ENCODE measurements at regions not wholly inside any gene's neighbourhood (a gene's known extent, or its start where the extent isn't known, plus 50 kb on each side); places are given as distances from the start of the nearest gene placed in this dataset.
"Not testable (repeated sequence)": the region's sequence is repeated elsewhere in the genome, so short reads cannot be mapped to it uniquely, and the experiment has no call there.

DNA sequence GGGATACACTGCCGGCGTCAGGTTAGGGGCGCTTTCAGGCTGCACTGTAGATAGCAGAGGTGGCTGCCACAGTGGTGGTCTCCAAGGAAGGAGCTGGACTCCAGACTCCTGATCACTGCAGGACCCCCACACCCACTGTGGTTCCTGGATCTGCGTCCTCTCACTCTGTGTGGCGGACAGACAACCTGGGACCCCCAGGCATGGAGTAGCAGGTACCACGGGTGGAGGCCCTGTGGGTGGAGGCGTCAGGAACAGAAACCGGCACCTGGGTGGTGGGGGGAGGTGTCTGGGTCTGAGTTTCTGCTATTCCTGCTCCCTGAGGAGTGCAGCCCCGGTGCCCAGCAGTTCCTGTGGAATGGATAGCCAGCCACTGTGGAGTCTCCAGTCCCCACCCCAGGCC lies 75.1 kb upstream of the PCAT7 start:
- in situ Hi-C loops (cut with MboI) = no loop called here
- H3K9me2 ChIP-seq (ENCODE audit: insufficient read depth) = no peaks in the 10 kb centered on the region
- no peak for DNase-seq
- no peak overlapping the region for H3K9ac ChIP-seq
- H3F3A ChIP-seq (ENCODE audit: insufficient read depth) = no peaks in the 10 kb centered on the region
- H3K36me3 ChIP-seq (ENCODE audit: low read depth) = no peaks in the 10 kb centered on the region
- H3K9me3 ChIP-seq (ENCODE audit: low read depth) = no peaks in the 10 kb centered on the region
- H4K20me1 ChIP-seq (ENCODE audit: insufficient read depth) = no peaks in the 10 kb centered on the region
- H3K4me3 ChIP-seq = no peak overlapping the region
- no peaks in the 10 kb centered on the region for H3K4me1 ChIP-seq (ENCODE audit: insufficient read depth)
- no peak overlapping the region for H2AFZ ChIP-seq
- TF ChIP-seq EZH2 (IDR thresholded peaks at IDR 0.05; ENCODE audit: insufficient read depth, poor library complexity, severe bottlenecking) (no peak), EZH2phosphoT487 (IDR thresholded peaks at IDR 0.05; ENCODE audit: insufficient read depth, low read depth) (no peak)
- WGBS, 2 experiments (ENCODE audit: low coverage in 1 of 2, low lambda C conversion rate in 2 of 2, missing lambda C conversion rate in 2 of 2) = 59 to 68% methylated on average over 9 of the region's 9 CpGs
- no peak overlapping the region for H3K4me2 ChIP-seq (ENCODE audit: unreplicated experiment)
- no peak overlapping the region for H3K27ac ChIP-seq
- H3K79me2 ChIP-seq (ENCODE audit: insufficient read depth) = no peaks in the 10 kb centered on the region
- H3K27me3 ChIP-seq (replicated peaks; ENCODE audit: insufficient read depth) = peaks cover 3% of the 10 kb centered on the region; the same call in 1 of the 2 replicates

DNA sequence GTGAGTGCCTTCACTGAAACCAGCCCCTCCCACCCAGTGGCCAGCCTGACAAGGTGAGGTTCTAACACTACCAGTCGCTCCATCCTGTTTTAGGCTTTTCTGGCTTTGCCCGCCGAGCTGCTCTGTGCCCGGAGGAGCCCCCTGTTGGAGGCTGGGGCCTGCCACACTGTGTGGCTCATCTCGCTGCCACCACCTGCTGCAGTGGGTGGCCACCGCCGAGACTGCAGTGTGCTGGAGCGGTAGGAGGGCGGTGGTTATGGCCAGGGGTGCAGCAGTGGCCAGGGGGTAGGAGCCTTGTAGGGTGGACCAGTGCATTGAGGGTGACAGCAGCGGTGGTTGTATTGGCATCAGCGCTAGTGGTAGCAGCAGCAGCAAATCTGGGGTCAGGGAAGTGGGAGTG lies 74.7 kb upstream of the PCAT7 start:
- no peaks in the 10 kb centered on the region for H3K9me2 ChIP-seq (ENCODE audit: insufficient read depth)
- in situ Hi-C loops (cut with MboI) = no loop called here
- no peaks in the 10 kb centered on the region for H3K4me1 ChIP-seq (ENCODE audit: insufficient read depth)
- H3K4me3 ChIP-seq = no peak overlapping the region
- H3K36me3 ChIP-seq (ENCODE audit: low read depth) = no peaks in the 10 kb centered on the region
- H3K27me3 ChIP-seq (replicated peaks; ENCODE audit: insufficient read depth) = peaks cover 3% of the 10 kb centered on the region; the same call in 1 of the 2 replicates
- TF ChIP-seq EZH2phosphoT487 (IDR thresholded peaks at IDR 0.05; ENCODE audit: insufficient read depth, low read depth) (no peak), EZH2 (IDR thresholded peaks at IDR 0.05; ENCODE audit: insufficient read depth, poor library complexity, severe bottlenecking) (no peak)
- no peak overlapping the region for H3K27ac ChIP-seq
- DNase-seq = no peak
- H4K20me1 ChIP-seq (ENCODE audit: insufficient read depth) = no peaks in the 10 kb centered on the region
- no peaks in the 10 kb centered on the region for H3K9me3 ChIP-seq (ENCODE audit: low read depth)
- no peaks in the 10 kb centered on the region for H3K79me2 ChIP-seq (ENCODE audit: insufficient read depth)
- no peak overlapping the region for H3K4me2 ChIP-seq (ENCODE audit: unreplicated experiment)
- WGBS, 2 experiments (ENCODE audit: low coverage in 1 of 2, low lambda C conversion rate in 2 of 2, missing lambda C conversion rate in 2 of 2) = 80 to 86% methylated on average over 11 of the region's 11 CpGs
- no peak overlapping the region for H3K9ac ChIP-seq
- no peaks in the 10 kb centered on the region for H3F3A ChIP-seq (ENCODE audit: insufficient read depth)
- H2AFZ ChIP-seq = no peak overlapping the region

DNA sequence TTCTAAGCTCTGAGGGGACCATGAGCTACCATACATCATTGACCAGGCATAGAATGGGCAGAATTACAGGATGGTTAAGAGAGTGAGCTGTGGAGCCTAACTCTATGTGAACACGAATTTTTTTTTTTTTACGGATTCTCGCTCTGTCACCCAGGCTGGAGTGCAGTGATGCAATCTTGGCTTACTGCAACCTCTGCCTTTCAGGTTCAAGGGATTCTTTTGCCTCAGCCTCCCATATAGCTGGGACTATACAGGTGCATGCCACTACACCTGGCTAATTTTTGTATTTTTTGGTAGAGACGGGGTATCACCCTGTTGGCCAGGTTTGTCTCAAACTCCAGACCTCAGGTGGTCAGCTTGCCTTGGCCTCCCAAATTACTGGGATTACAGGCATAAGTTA lies 72.8 kb upstream of the PCAT7 start:
- H3F3A ChIP-seq (ENCODE audit: insufficient read depth) = no peaks in the 10 kb centered on the region
- H3K79me2 ChIP-seq (ENCODE audit: insufficient read depth) = no peaks in the 10 kb centered on the region
- H3K9me2 ChIP-seq (ENCODE audit: insufficient read depth) = no peaks in the 10 kb centered on the region
- in situ Hi-C loops (cut with MboI) = no loop called here
- H3K36me3 ChIP-seq (ENCODE audit: low read depth) = no peaks in the 10 kb centered on the region
- no peak overlapping the region for H3K4me2 ChIP-seq (ENCODE audit: unreplicated experiment)
- no peak for DNase-seq
- 52 to 59% methylated on average over 4 of the region's 4 CpGs for WGBS, 2 experiments (ENCODE audit: low coverage in 1 of 2, low lambda C conversion rate in 2 of 2, missing lambda C conversion rate in 2 of 2)
- no peak overlapping the region for H3K4me3 ChIP-seq
- H3K9ac ChIP-seq = no peak overlapping the region
- H3K4me1 ChIP-seq (ENCODE audit: insufficient read depth) = no peaks in the 10 kb centered on the region
- H4K20me1 ChIP-seq (ENCODE audit: insufficient read depth) = no peaks in the 10 kb centered on the region
- no peak overlapping the region for H3K27ac ChIP-seq
- peaks cover 3% of the 10 kb centered on the region; the same call in 1 of the 2 replicates for H3K27me3 ChIP-seq (replicated peaks; ENCODE audit: insufficient read depth)
- TF ChIP-seq EZH2phosphoT487 (IDR thresholded peaks at IDR 0.05; ENCODE audit: insufficient read depth, low read depth) (no peak), EZH2 (IDR thresholded peaks at IDR 0.05; ENCODE audit: insufficient read depth, poor library complexity, severe bottlenecking) (no peak)
- H3K9me3 ChIP-seq (ENCODE audit: low read depth) = no peaks in the 10 kb centered on the region
- H2AFZ ChIP-seq = no peak overlapping the region

DNA sequence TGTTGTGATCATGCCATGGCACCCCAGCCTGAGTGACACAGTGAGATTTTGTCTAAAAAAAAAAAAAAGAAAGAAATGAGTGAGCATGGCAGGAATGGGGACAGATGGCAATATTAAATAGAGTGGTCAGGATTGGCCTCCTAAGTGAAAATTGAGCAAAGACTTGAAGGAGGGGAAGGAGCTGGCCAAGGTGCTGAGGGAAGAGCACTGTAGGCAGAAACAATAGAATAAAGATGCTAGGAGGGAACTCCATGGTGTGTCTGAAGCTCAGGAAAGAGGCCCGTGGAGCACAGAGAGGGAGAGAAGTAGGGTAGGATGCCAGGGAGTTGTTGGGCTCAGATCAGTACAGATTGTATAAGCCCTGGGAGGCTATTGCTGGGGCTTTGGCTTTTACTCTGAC lies 64.4 kb upstream of the PCAT7 start:
- WGBS, 2 experiments (ENCODE audit: low coverage in 1 of 2, low lambda C conversion rate in 2 of 2, missing lambda C conversion rate in 2 of 2) = 0 to 6% methylated on average over 1 of the region's 1 CpG
- TF ChIP-seq EZH2 (IDR thresholded peaks at IDR 0.05; ENCODE audit: insufficient read depth, poor library complexity, severe bottlenecking) (no peak), EZH2phosphoT487 (IDR thresholded peaks at IDR 0.05; ENCODE audit: insufficient read depth, low read depth) (no peak)
- no peaks in the 10 kb centered on the region for H3K27me3 ChIP-seq (replicated peaks; ENCODE audit: insufficient read depth)
- H3K27ac ChIP-seq = no peak overlapping the region
- no peaks in the 10 kb centered on the region for H3K9me2 ChIP-seq (ENCODE audit: insufficient read depth)
- H3K4me2 ChIP-seq (ENCODE audit: unreplicated experiment) = no peak overlapping the region
- in situ Hi-C loops (cut with MboI) = no loop called here
- no peak overlapping the region for H2AFZ ChIP-seq
- H3K4me1 ChIP-seq (ENCODE audit: insufficient read depth) = no peaks in the 10 kb centered on the region
- H3K36me3 ChIP-seq (ENCODE audit: low read depth) = no peaks in the 10 kb centered on the region
- H3K79me2 ChIP-seq (ENCODE audit: insufficient read depth) = no peaks in the 10 kb centered on the region
- DNase-seq = peak; percentile 14
- no peaks in the 10 kb centered on the region for H3K9me3 ChIP-seq (ENCODE audit: low read depth)
- no peak overlapping the region for H3K4me3 ChIP-seq
- H3F3A ChIP-seq (ENCODE audit: insufficient read depth) = no peaks in the 10 kb centered on the region
- no peaks in the 10 kb centered on the region for H4K20me1 ChIP-seq (ENCODE audit: insufficient read depth)
- H3K9ac ChIP-seq = no peak overlapping the region

DNA sequence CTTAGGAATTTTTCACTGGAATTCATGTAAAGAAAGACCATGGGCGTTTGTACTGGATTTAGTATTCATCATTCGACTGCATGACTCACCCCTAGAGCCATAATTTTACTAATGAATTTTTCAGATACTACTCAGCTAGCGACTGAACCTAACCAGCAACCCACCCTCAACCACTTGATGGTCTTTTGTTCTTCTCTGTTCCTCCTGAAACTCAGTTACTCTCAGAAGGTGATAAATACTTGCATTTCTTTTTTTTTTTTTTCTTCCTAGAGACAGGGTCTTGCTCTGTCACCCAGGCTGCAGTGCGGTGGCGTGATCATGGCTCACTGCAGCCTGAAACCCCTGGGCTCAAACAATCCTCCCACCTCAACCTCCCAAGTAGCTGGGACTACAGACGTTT lies 62.8 kb upstream of the PCAT7 start:
- H3K27me3 ChIP-seq (replicated peaks; ENCODE audit: insufficient read depth); H3K79me2 ChIP-seq (ENCODE audit: insufficient read depth); in situ Hi-C loops (cut with MboI); H3K9me3 ChIP-seq (ENCODE audit: low read depth); H3K4me1 ChIP-seq (ENCODE audit: insufficient read depth); H3K27ac ChIP-seq; H3K4me2 ChIP-seq (ENCODE audit: unreplicated experiment); H2AFZ ChIP-seq; H3F3A ChIP-seq (ENCODE audit: insufficient read depth); H3K9ac ChIP-seq; H3K9me2 ChIP-seq (ENCODE audit: insufficient read depth); H4K20me1 ChIP-seq (ENCODE audit: insufficient read depth); H3K36me3 ChIP-seq (ENCODE audit: low read depth); H3K4me3 ChIP-seq; DNase-seq: not testable (repeated sequence)
- WGBS, 2 experiments (ENCODE audit: low coverage in 1 of 2, low lambda C conversion rate in 2 of 2, missing lambda C conversion rate in 2 of 2) = 45 to 51% methylated on average over 6 of the region's 6 CpGs

Measured in GM23248 (cell line).